Fibroblast of the aortic adventitia (primary cell): ENCODE measurements at regions not wholly inside any gene's neighbourhood (a gene's known extent, or its start where the extent isn't known, plus 50 kb on each side); places are given as distances from the start of the nearest gene placed in this dataset.

ENCODE experiments used
- DNase-seq: peaks from one replicate; pipeline ENCODE4 v3.0.0-alpha.2; 2010; ENCODE audit warnings: low read depth
- H3K4me3 ChIP-seq: 2 replicates; pipeline ENCODE4 v1.5.1; 2011; ENCODE audit warnings: low read depth, mild to moderate bottlenecking, control low read depth, low read length, moderate library complexity
- CTCF ChIP-seq: IDR thresholded peaks from 2 replicates; pipeline ENCODE4 v1.5.1; 2011; ENCODE audit warnings: mild to moderate bottlenecking, low read length, control low read depth, inconsistent platforms; ENCODE audit not compliant: insufficient read depth

- DNase-seq = no peak
- no peak for TF ChIP-seq CTCF
- no peak overlapping the region for H3K4me3 ChIP-seq
Observed at GRCh38 chr5:13187186-13187585, 757.3 kb downstream of the DNAH5 start.

GRCh38 chr5:13186177-13186576 is 758.3 kb downstream of the DNAH5 start:
- H3K4me3 ChIP-seq = no peak overlapping the region
- DNase-seq = no peak
- TF ChIP-seq CTCF = no peak

- DNase-seq = no peak
- H3K4me3 ChIP-seq = no peak overlapping the region
- no peak for TF ChIP-seq CTCF
Observed at GRCh38 chr5:13179407-13180087, 764.9 kb downstream of the DNAH5 start.

- TF ChIP-seq CTCF = no peak
- H3K4me3 ChIP-seq = no peak overlapping the region
- DNase-seq = no peak
Observed at GRCh38 chr5:13143630-13144029, 800.9 kb downstream of the DNAH5 start.

- DNase-seq = no peak
- TF ChIP-seq CTCF = no peak
- H3K4me3 ChIP-seq = no peak overlapping the region
Observed at GRCh38 chr5:13143214-13143613, 801.3 kb downstream of the DNAH5 start.

GRCh38 chr5:13133951-13134350 is 810.5 kb downstream of the DNAH5 start:
- TF ChIP-seq CTCF = no peak
- H3K4me3 ChIP-seq = no peak overlapping the region
- DNase-seq = no peak

- DNase-seq = no peak
- TF ChIP-seq CTCF = no peak
- H3K4me3 ChIP-seq = no peak overlapping the region
Observed at GRCh38 chr5:13115476-13115875, 829.0 kb downstream of the DNAH5 start.
